ENCODE measurements at regions not wholly inside any gene's neighbourhood (a gene's known extent, or its start where the extent isn't known, plus 50 kb on each side); places are given as distances from the start of the nearest gene placed in this dataset.

- no peak for DNase-seq
- no peaks in the 10 kb centered on the region for H3K36me3 ChIP-seq (ENCODE audit: control insufficient read depth in 2 of 3, insufficient read depth in 3 of 3, low read length in 3 of 3)
- no peak overlapping the region for H3K4me3 ChIP-seq (ENCODE audit: low read length in 3 of 3)
- H3K27ac ChIP-seq (ENCODE audit: low read depth in 2 of 2, low read length in 2 of 2): no peak overlapping the region
- FAIRE-seq: no peak
- no peaks in the 10 kb centered on the region for H3K9me3 ChIP-seq (ENCODE audit: control insufficient read depth in 2 of 3, insufficient read depth in 1 of 3, low read length in 3 of 3)
- H3K27me3 ChIP-seq (ENCODE audit: control insufficient read depth, insufficient read depth, low read length): no peaks in the 10 kb centered on the region
- H3K4me1 ChIP-seq (ENCODE audit: control insufficient read depth in 2 of 3, insufficient read depth in 2 of 3, low read depth in 1 of 3, low read length in 3 of 3): no peaks in the 10 kb centered on the region
- intact Hi-C loops (cut with DNase I): no loop called here
- H3K9ac ChIP-seq (ENCODE audit: low read length in 3 of 3): no peak overlapping the region
- no peak for TF ChIP-seq CTCF (IDR thresholded peaks at IDR 0.05; ENCODE audit: borderline replicate concordance, extremely low read depth, insufficient read depth)
These were observed 214.4 kb downstream of the RAP2A start for GRCh38 chr13:97648171-97648880.

GRCh38 chr13:97648881-97649224 lies 214.9 kb downstream of the RAP2A start:
- H3K9ac ChIP-seq (ENCODE audit: low read length in 3 of 3): no peak overlapping the region
- no peaks in the 10 kb centered on the region for H3K4me1 ChIP-seq (ENCODE audit: control insufficient read depth in 2 of 3, insufficient read depth in 2 of 3, low read depth in 1 of 3, low read length in 3 of 3)
- FAIRE-seq (no peak), DNase-seq (no peak)
- no peak overlapping the region for H3K4me3 ChIP-seq (ENCODE audit: low read length in 3 of 3)
- no peak for TF ChIP-seq CTCF (IDR thresholded peaks at IDR 0.05; ENCODE audit: borderline replicate concordance, extremely low read depth, insufficient read depth)
- no peaks in the 10 kb centered on the region for H3K9me3 ChIP-seq (ENCODE audit: control insufficient read depth in 2 of 3, insufficient read depth in 1 of 3, low read length in 3 of 3)
- no peaks in the 10 kb centered on the region for H3K27me3 ChIP-seq (ENCODE audit: control insufficient read depth, insufficient read depth, low read length)
- intact Hi-C loops (cut with DNase I): no loop called here
- no peak overlapping the region for H3K27ac ChIP-seq (ENCODE audit: low read depth in 2 of 2, low read length in 2 of 2)
- H3K36me3 ChIP-seq (ENCODE audit: control insufficient read depth in 2 of 3, insufficient read depth in 3 of 3, low read length in 3 of 3): no peaks in the 10 kb centered on the region

GRCh38 chr13:97653443-97654140 lies 219.6 kb downstream of the RAP2A start:
- TF ChIP-seq CTCF (IDR thresholded peaks at IDR 0.05; ENCODE audit: borderline replicate concordance, extremely low read depth, insufficient read depth): no peak
- FAIRE-seq: no peak

More at GRCh38 chr13:97653443-97654140, 219.6 kb downstream of the RAP2A start:
- Histone ChIP-seq H3K36me3 (ENCODE audit: control insufficient read depth in 2 of 3, insufficient read depth in 3 of 3, low read length in 3 of 3) (no peaks in the 10 kb centered on the region), H3K4me3 (ENCODE audit: low read length in 3 of 3) (no peak overlapping the region), H3K9ac (ENCODE audit: low read length in 3 of 3) (no peak overlapping the region), H3K27ac (ENCODE audit: low read depth in 2 of 2, low read length in 2 of 2) (no peak overlapping the region), H3K9me3 (ENCODE audit: control insufficient read depth in 2 of 3, insufficient read depth in 1 of 3, low read length in 3 of 3) (no peaks in the 10 kb centered on the region), H3K4me1 (ENCODE audit: control insufficient read depth in 2 of 3, insufficient read depth in 2 of 3, low read depth in 1 of 3, low read length in 3 of 3) (no peaks in the 10 kb centered on the region), H3K27me3 (ENCODE audit: control insufficient read depth, insufficient read depth, low read length) (no peaks in the 10 kb centered on the region)
- DNase-seq: no peak
- intact Hi-C loops (cut with DNase I): no loop called here

All from kidney (tissue), 13 donors.